ENCODE measurements at regions not wholly inside any gene's neighbourhood (a gene's known extent, or its start where the extent isn't known, plus 50 kb on each side); places are given as distances from the start of the nearest gene placed in this dataset.

DNA sequence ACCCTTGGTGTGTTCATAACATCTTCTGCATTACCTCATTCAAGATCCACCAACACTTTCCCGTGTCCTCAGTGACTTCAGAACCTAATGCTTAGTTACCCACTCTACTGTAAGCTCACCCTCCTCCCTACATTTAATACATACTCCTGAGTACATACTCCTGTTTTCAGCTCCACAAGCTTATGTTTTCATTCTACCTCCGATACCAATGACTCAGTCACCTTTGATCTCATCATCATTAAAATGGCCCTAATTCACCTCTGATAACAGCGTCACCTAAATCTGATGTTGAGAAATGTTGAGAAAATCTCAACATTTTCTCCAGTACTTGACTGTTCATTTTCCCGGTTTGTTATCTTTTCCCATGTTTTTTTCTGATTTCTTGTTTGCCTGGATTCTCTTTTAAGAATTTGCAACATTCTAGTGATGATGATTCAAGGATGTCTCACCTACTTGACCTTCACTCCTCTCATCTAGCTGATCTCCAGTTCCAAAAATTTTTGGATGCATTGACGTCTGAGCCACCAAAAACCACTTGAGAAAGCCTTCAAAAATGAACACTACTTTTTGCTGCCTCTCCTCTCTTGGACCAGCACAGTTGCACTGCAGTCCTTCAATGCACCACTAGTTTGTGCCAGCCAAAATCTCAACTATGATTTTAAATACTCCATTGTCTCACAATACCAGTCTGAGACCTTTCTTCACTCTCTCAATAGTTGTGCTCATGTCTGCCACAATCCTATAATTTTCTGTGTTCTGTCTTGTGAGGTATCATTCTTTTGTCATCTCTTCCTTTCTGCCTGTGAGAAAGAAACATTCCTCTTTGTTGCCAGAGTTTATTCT, 220.7 kb upstream of the SEMA6D start:
- H4K20me1 ChIP-seq (ENCODE audit: low read length): no peaks in the 10 kb centered on the region
- H3F3A ChIP-seq (ENCODE audit: low read length, unreplicated experiment): no peaks in the 10 kb centered on the region
- H3K36me3 ChIP-seq (ENCODE audit: low read depth, low read length): no peaks in the 10 kb centered on the region
- no peaks in the 10 kb centered on the region for H3K9me2 ChIP-seq (replicated peaks; ENCODE audit: low read length)
- no peak for TF ChIP-seq EZH2phosphoT487 (IDR thresholded peaks at IDR 0.05; ENCODE audit: borderline replicate concordance, low read length)
- TF ChIP-seq, protein P1, sequence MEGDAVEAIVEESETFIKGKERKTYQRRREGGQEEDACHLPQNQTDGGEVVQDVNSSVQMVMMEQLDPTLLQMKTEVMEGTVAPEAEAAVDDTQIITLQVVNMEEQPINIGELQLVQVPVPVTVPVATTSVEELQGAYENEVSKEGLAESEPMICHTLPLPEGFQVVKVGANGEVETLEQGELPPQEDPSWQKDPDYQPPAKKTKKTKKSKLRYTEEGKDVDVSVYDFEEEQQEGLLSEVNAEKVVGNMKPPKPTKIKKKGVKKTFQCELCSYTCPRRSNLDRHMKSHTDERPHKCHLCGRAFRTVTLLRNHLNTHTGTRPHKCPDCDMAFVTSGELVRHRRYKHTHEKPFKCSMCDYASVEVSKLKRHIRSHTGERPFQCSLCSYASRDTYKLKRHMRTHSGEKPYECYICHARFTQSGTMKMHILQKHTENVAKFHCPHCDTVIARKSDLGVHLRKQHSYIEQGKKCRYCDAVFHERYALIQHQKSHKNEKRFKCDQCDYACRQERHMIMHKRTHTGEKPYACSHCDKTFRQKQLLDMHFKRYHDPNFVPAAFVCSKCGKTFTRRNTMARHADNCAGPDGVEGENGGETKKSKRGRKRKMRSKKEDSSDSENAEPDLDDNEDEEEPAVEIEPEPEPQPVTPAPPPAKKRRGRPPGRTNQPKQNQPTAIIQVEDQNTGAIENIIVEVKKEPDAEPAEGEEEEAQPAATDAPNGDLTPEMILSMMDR (conservative IDR thresholded peaks at IDR 0.05; ENCODE audit: low read depth, low read length): 0 out of 2 replicates have a peak, but pooled peaks have one; percentile 16
- no peaks in the 10 kb centered on the region for H3K9me3 ChIP-seq (ENCODE audit: low read length)
- BruUV-seq (replicated peaks): no TSS peak
- H2AFZ ChIP-seq (ENCODE audit: low read length): no peak overlapping the region
- ChIA-PET POLR2A (ENCODE audit: unreplicated experiment) (no interaction called here), CTCF (no interaction called here)
- no peak overlapping the region for H3K4me2 ChIP-seq (ENCODE audit: low read length)
- no peaks in the 10 kb centered on the region for H3K79me2 ChIP-seq (ENCODE audit: low read length)
- H3K9ac ChIP-seq (ENCODE audit: low read length): no peak overlapping the region
- intact Hi-C loops (cut with micrococcal nuclease): no loop called here
- H3K27ac ChIP-seq (ENCODE audit: low read length): no peak overlapping the region
- ATAC-seq (no peak), DNase-seq (no peak)
- H3K27me3 ChIP-seq (ENCODE audit: low read length): no peaks in the 10 kb centered on the region
- H3K4me1 ChIP-seq (ENCODE audit: insufficient read depth, low read length): no peaks in the 10 kb centered on the region
- no peak overlapping the region for H3K4me3 ChIP-seq (ENCODE audit: low read length)

DNA sequence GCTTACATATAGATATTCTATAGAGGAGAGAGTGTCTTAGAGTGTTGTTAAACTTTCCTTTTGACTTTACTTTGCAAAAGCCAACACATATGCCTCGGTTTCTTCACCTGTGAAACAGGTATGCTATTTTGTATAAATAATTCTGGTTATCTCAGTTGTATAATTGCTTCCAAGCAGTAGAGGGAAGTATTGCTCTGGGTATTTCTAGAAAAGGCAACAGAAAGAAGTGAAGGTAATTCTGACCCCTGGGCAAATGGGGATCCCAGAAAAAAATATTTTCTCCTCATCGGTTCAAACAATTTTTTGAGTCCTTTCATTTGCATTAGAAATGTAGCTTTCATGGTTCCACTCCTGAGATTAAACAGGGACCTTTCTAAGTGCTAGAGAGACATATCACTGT, 216.5 kb upstream of the SEMA6D start:
- H3K4me3 ChIP-seq (ENCODE audit: low read length): no peak overlapping the region
- H3K4me1 ChIP-seq (ENCODE audit: insufficient read depth, low read length): no peaks in the 10 kb centered on the region
- H3K4me2 ChIP-seq (ENCODE audit: low read length): no peak overlapping the region
- H2AFZ ChIP-seq (ENCODE audit: low read length): no peak overlapping the region
- BruUV-seq (replicated peaks): no TSS peak
- H3F3A ChIP-seq (ENCODE audit: low read length, unreplicated experiment): no peaks in the 10 kb centered on the region
- POLR2A ChIA-PET (ENCODE audit: unreplicated experiment): no interaction called here
- H3K9me2 ChIP-seq (replicated peaks; ENCODE audit: low read length): no peaks in the 10 kb centered on the region
- no peaks in the 10 kb centered on the region for H3K27me3 ChIP-seq (ENCODE audit: low read length)
- H4K20me1 ChIP-seq (ENCODE audit: low read length): no peaks in the 10 kb centered on the region
- no peak overlapping the region for H3K9ac ChIP-seq (ENCODE audit: low read length)
- intact Hi-C loops (cut with micrococcal nuclease): loop anchor here (1.0 to 5.0 kb wide), 3 partner anchors 216 to 487 kb away; partner anchors contain the start of gene SEMA6D
- H3K27ac ChIP-seq (ENCODE audit: low read length): no peak overlapping the region
- DNase-seq (no peak), ATAC-seq (no peak)
- H3K36me3 ChIP-seq (ENCODE audit: low read depth, low read length): no peaks in the 10 kb centered on the region
- CTCF ChIA-PET: no interaction called here
- TF ChIP-seq EZH2phosphoT487 (IDR thresholded peaks at IDR 0.05; ENCODE audit: borderline replicate concordance, low read length) (no peak), EZH2 (IDR thresholded peaks at IDR 0.05; ENCODE audit: low read length, unreplicated experiment) (no peak)
- TF ChIP-seq, protein P1 (conservative IDR thresholded peaks at IDR 0.05; ENCODE audit: low read depth, low read length): peak; percentile 47
- no peaks in the 10 kb centered on the region for H3K9me3 ChIP-seq (ENCODE audit: low read length)
- H3K79me2 ChIP-seq (ENCODE audit: low read length): no peaks in the 10 kb centered on the region

DNA sequence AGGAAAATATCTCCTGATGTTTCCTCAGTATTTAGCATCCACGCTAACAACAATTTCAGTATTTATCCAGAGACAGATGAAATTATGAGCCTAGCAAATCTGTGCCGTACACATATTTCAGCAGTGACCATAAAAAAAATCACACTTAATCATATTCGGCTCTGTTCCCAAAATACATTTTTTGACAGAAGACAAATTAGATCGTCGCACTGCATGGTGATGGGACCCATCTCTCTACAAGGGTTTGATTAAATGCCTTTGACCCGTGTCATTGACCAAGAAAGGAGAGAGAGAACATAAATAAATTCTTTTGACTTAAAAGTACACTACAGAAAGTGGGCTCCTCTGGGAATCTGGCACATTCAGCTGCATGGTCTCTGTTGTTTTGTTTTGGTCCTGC, 215.3 kb upstream of the SEMA6D start:
- H3K4me1 ChIP-seq (ENCODE audit: insufficient read depth, low read length): no peaks in the 10 kb centered on the region
- ATAC-seq (no peak), DNase-seq (no peak)
- H3F3A ChIP-seq (ENCODE audit: low read length, unreplicated experiment): no peaks in the 10 kb centered on the region
- no peaks in the 10 kb centered on the region for H3K9me3 ChIP-seq (ENCODE audit: low read length)
- H3K36me3 ChIP-seq (ENCODE audit: low read depth, low read length): no peaks in the 10 kb centered on the region
- intact Hi-C loops (cut with micrococcal nuclease): loop anchor here (5.0 kb wide), 1 partner anchor 215 kb away; the partner anchor contains the start of gene SEMA6D
- no peaks in the 10 kb centered on the region for H3K27me3 ChIP-seq (ENCODE audit: low read length)
- no TSS peak for BruUV-seq (replicated peaks)
- H3K79me2 ChIP-seq (ENCODE audit: low read length): no peaks in the 10 kb centered on the region
- no peak for TF ChIP-seq EZH2phosphoT487 (IDR thresholded peaks at IDR 0.05; ENCODE audit: borderline replicate concordance, low read length)
- TF ChIP-seq EZH2 (IDR thresholded peaks at IDR 0.05; ENCODE audit: low read length, unreplicated experiment): no peak
- TF ChIP-seq, protein P1 (conservative IDR thresholded peaks at IDR 0.05; ENCODE audit: low read depth, low read length): no peak
- H4K20me1 ChIP-seq (ENCODE audit: low read length): no peaks in the 10 kb centered on the region
- no peaks in the 10 kb centered on the region for H3K9me2 ChIP-seq (replicated peaks; ENCODE audit: low read length)
- ChIA-PET POLR2A (ENCODE audit: unreplicated experiment) (no interaction called here), CTCF (no interaction called here)
- no peak overlapping the region for H3K9ac ChIP-seq (ENCODE audit: low read length)
- no peak overlapping the region for H3K4me2 ChIP-seq (ENCODE audit: low read length)
- H2AFZ ChIP-seq (ENCODE audit: low read length): no peak overlapping the region
- H3K4me3 ChIP-seq (ENCODE audit: low read length): no peak overlapping the region
- H3K27ac ChIP-seq (ENCODE audit: low read length): no peak overlapping the region

Measured in PC-3 (cell line).